HepG2 (cell line): ENCODE measurements at regions not wholly inside any gene's neighbourhood (a gene's known extent, or its start where the extent isn't known, plus 50 kb on each side); places are given as distances from the start of the nearest gene placed in this dataset.

Experiments used
- ATAC-seq: fragments of 200-7000 bp; cut with Tn5 transposase; 3 replicates; pipeline ENCODE4 v1.9.1; 2020; ENCODE audit warnings: mild to moderate bottlenecking, moderate library complexity
- BruUV-seq: library from RNA; stranded (reverse); fragments of 400-500 nt; replicated peaks from 2 replicates; lab custom pipeline; 2021; lab: Mats Ljungman, UMichigan
- CTCF ChIA-PET: fragments of 300-600 bp; formaldehyde crosslinking; extraction: SDS; loops from one replicate; lab custom pipeline; 2021; ENCODE audit warnings: low total read pairs, inconsistent platforms, low intra/inter-chr PET ratio; lab: Yijun Ruan, JAX
- POLR2A ChIA-PET: fragments of 350-600 bp; sonication (Branson Sonifier 250); formaldehyde crosslinking; loops from one replicate; lab custom pipeline; 2020; ENCODE audit warnings: antibody characterized with exemption, inconsistent platforms; lab: Yijun Ruan, JAX
- DNase-seq: peaks from one replicate; pipeline ENCODE4 v3.0.0-alpha.2; 2015; ENCODE audit warnings: low spot score
- FAIRE-seq: peaks from 3 replicates; lab custom pipeline; 2011; peaks lifted over from hg19 to GRCh38; lab: Jason Lieb, UNC
- H2AFZ ChIP-seq: one replicate; pipeline ENCODE4 v1.6.1; 2011; ENCODE audit warnings: low read length, inconsistent platforms
- H3K27ac ChIP-seq: fragments of 300-600 bp; 3 replicates; pipeline ENCODE4 v1.8.0; 2011; ENCODE audit warnings: mixed run types, mild to moderate bottlenecking, mixed read lengths, low read length, inconsistent platforms; ENCODE audit not compliant: insufficient read depth; ENCODE audit errors: extremely low read length
- H3K27me3 ChIP-seq, 2 experiments: fragments of 200-600 bp in 1 of 2; 2 replicates in 1 of 2; 3 replicates in 1 of 2; pipeline versions ENCODE4 v1.6.0 to v1.8.0; 2011; ENCODE audit warnings: low read length in 2 of 2, mild to moderate bottlenecking in 2 of 2, moderate library complexity in 2 of 2, inconsistent platforms in 1 of 2; ENCODE audit not compliant: insufficient read depth in 2 of 2, control insufficient read depth in 1 of 2
- H3K36me3 ChIP-seq, 2 experiments: fragments of 200-600 bp in 1 of 2; replicated peaks in 1 of 2; 2 replicates in 1 of 2; 3 replicates in 1 of 2; pipeline versions ENCODE4 v1.5.1 to v1.8.0; 2011; ENCODE audit warnings: low read length in 2 of 2, inconsistent platforms in 1 of 2; ENCODE audit not compliant: insufficient read depth in 2 of 2, control insufficient read depth in 1 of 2
- H3K4me1 ChIP-seq: 2 replicates; pipeline ENCODE4 v1.5.1; 2012; ENCODE audit warnings: low read length, inconsistent platforms; ENCODE audit not compliant: insufficient read depth
- H3K4me2 ChIP-seq: 2 replicates; pipeline ENCODE4 v1.6.0; 2011; ENCODE audit warnings: low read depth, low read length, inconsistent platforms
- H3K4me3 ChIP-seq, 3 experiments: fragments of 200-600 bp in 1 of 3; sonication (generic), shearing (Covaris generic) in 1 of 3; replicated peaks in 1 of 3; 2 replicates each; pipeline ENCODE4 v1.5.1; 2011 to 2016; ENCODE audit warnings: low read length in 3 of 3, inconsistent platforms in 2 of 3, low read depth in 2 of 3, mild to moderate bottlenecking in 2 of 3, control low read depth in 1 of 3, mixed read lengths in 1 of 3; ENCODE audit not compliant: insufficient read depth in 1 of 3
- H3K79me2 ChIP-seq: one replicate; pipeline ENCODE4 v1.6.1; 2011; ENCODE audit warnings: low read length, inconsistent platforms; ENCODE audit not compliant: insufficient read depth
- H3K9ac ChIP-seq: 2 replicates; pipeline ENCODE4 v1.6.0; 2011; ENCODE audit warnings: mild to moderate bottlenecking, low read depth, low read length, inconsistent platforms; ENCODE audit not compliant: insufficient read depth
- H3K9me3 ChIP-seq: 2 replicates; pipeline ENCODE4 v1.5.1; 2012; ENCODE audit warnings: mild to moderate bottlenecking, low read length
- H4K20me1 ChIP-seq: 2 replicates; pipeline ENCODE4 v1.6.0; 2011; ENCODE audit warnings: inconsistent platforms, mild to moderate bottlenecking, low read length, moderate library complexity; ENCODE audit not compliant: insufficient read depth
- AKNA ChIP-seq: sonication (generic); formaldehyde crosslinking; IDR thresholded peaks from 2 replicates; pipeline ENCODE4 v1.4.0; 2020; ENCODE audit warnings: missing genetic modification reagents, borderline replicate concordance
- ELF1 ChIP-seq: sonication (generic); formaldehyde crosslinking; IDR thresholded peaks from 2 replicates; pipeline ENCODE4 v1.4.0; 2020; ENCODE audit warnings: missing genetic modification reagents
- KDM1A ChIP-seq: IDR thresholded peaks from 2 replicates; pipeline ENCODE4 v1.6.1; 2016; ENCODE audit warnings: missing compliant biosample characterization
- KDM5A ChIP-seq: fragments of 200-600 bp; sonication (generic); IDR thresholded peaks from 2 replicates; pipeline ENCODE4 v1.7.0; 2018; ENCODE audit warnings: antibody characterized with exemption, mild to moderate bottlenecking, low read length, borderline replicate concordance
- MAZ ChIP-seq, 2 experiments: sonication (generic) in 1 of 2; formaldehyde crosslinking in 1 of 2; IDR thresholded peaks; 2 replicates each; pipeline versions ENCODE4 v1.5.0 to v1.6.1; 2012 to 2020; ENCODE audit warnings: low read depth in 2 of 2, mild to moderate bottlenecking in 2 of 2, borderline replicate concordance in 1 of 2, improper control_type of control experiment in 1 of 2, low read length in 1 of 2, missing genetic modification reagents in 1 of 2, moderate library complexity in 1 of 2
- MEIS1 ChIP-seq: sonication (generic); formaldehyde crosslinking; IDR thresholded peaks from 2 replicates; pipeline ENCODE4 v1.9.0; 2021; ENCODE audit warnings: mild to moderate bottlenecking, missing genetic modification reagents, moderate library complexity, borderline replicate concordance
- PHF8 ChIP-seq: sonication (generic); formaldehyde crosslinking; IDR thresholded peaks from 2 replicates; pipeline ENCODE4 v1.5.0; 2020; ENCODE audit warnings: missing genetic modification reagents
- RARG ChIP-seq: sonication (generic); formaldehyde crosslinking; IDR thresholded peaks from 2 replicates; pipeline ENCODE4 v1.4.0; 2020; ENCODE audit warnings: low read depth, mild to moderate bottlenecking, missing genetic modification reagents
- SCMH1 ChIP-seq: sonication (generic); formaldehyde crosslinking; IDR thresholded peaks from 2 replicates; pipeline ENCODE4 v1.9.0; 2021; ENCODE audit warnings: missing genetic modification reagents, mild to moderate bottlenecking, borderline replicate concordance
- SMC3 ChIP-seq: IDR thresholded peaks from 2 replicates; pipeline ENCODE4 v1.6.1; 2011; ENCODE audit warnings: low read length, improper control_type of control experiment
- SMYD3 ChIP-seq: sonication (generic); formaldehyde crosslinking; IDR thresholded peaks from 2 replicates; pipeline ENCODE4 v1.8.1; 2023; ENCODE audit warnings: mild to moderate bottlenecking, missing genetic modification reagents
- SYNCRIP ChIP-seq: fragments of 200-400 bp; formaldehyde crosslinking; IDR thresholded peaks from 2 replicates; pipeline ENCODE4 v1.6.1; 2018; ENCODE audit warnings: mild to moderate bottlenecking, low read depth, low read length; ENCODE audit not compliant: insufficient read depth
- TBP ChIP-seq: sonication (generic); formaldehyde crosslinking; IDR thresholded peaks from 2 replicates; pipeline ENCODE4 v1.5.0; 2020; ENCODE audit warnings: missing genetic modification reagents
- ZBTB21 ChIP-seq: sonication (generic); formaldehyde crosslinking; IDR thresholded peaks from 2 replicates; pipeline ENCODE4 v1.4.0; 2020; ENCODE audit warnings: missing genetic modification reagents
- ZBTB44 ChIP-seq: sonication (generic); formaldehyde crosslinking; IDR thresholded peaks from 2 replicates; pipeline ENCODE4 v1.4.0; 2020; ENCODE audit warnings: missing genetic modification reagents
- ZNF460 ChIP-seq: sonication (generic); formaldehyde crosslinking; IDR thresholded peaks from 2 replicates; pipeline ENCODE4 v1.5.1; 2020; ENCODE audit warnings: missing genetic modification reagents, mild to moderate bottlenecking, borderline replicate concordance
- ZNF496 ChIP-seq: sonication (generic); formaldehyde crosslinking; IDR thresholded peaks from 2 replicates; pipeline ENCODE4 v1.8.1; 2023; ENCODE audit warnings: mild to moderate bottlenecking, moderate library complexity, missing genetic modification reagents; ENCODE audit not compliant: insufficient replicate concordance
- ZNF713 ChIP-seq: sonication (generic); formaldehyde crosslinking; IDR thresholded peaks from 2 replicates; pipeline ENCODE4 v1.4.0; 2020; ENCODE audit warnings: mild to moderate bottlenecking, missing genetic modification reagents
- ZNF772 ChIP-seq: sonication (generic); formaldehyde crosslinking; IDR thresholded peaks from 2 replicates; pipeline ENCODE4 v1.5.0; 2020; ENCODE audit warnings: mild to moderate bottlenecking, missing genetic modification reagents
- WGBS: methylation state at CpG from one replicate; pipeline ENCODE4 v1.1.6; 2017; ENCODE audit warnings: low lambda C conversion rate; 5-methylcytosine and 5-hydroxymethylcytosine counted together
- in situ Hi-C: cut with HindIII; loops from 2 replicates; pipeline ENCODE4 v1.10.0; 2017; ENCODE audit warnings: low pct_unique_long_range_greater_than_20kb; ENCODE audit not compliant: extremely low pct_ligation_motif_present
- intact Hi-C: fragments of 100-400 bp; cut with micrococcal nuclease; formaldehyde crosslinking; loops from one replicate; pipeline ENCODE4 v1.10.0; 2022; ENCODE audit not compliant: unreplicated experiment

GRCh38 chr3:69646287-69647067 lies 92.8 kb upstream of the MITF start:
- no peak for TF ChIP-seq ZBTB44 (CRISPR knock-in tag)
- TF ChIP-seq TBP (CRISPR knock-in tag), result no peak
- TF ChIP-seq MEIS1 (CRISPR knock-in tag), result no peak
- no peak for TF ChIP-seq ZBTB21 (CRISPR knock-in tag)
- no peak for TF ChIP-seq MAZ (IDR thresholded peaks at IDR 0.05; ENCODE audit: borderline replicate concordance, low read depth, low read length)
- TF ChIP-seq MAZ (CRISPR knock-in tag; IDR thresholded peaks at IDR 0.05; ENCODE audit: low read depth), result no peak
- no peak for TF ChIP-seq SYNCRIP
- TF ChIP-seq ZNF496 (CRISPR knock-in tag), result no peak
- TF ChIP-seq ZNF460 (CRISPR knock-in tag), result no peak
- TF ChIP-seq ZNF772 (CRISPR knock-in tag), result no peak
- TF ChIP-seq ZNF713 (CRISPR knock-in tag), result no peak
- no peak for TF ChIP-seq AKNA (CRISPR knock-in tag)
- TF ChIP-seq RARG (CRISPR knock-in tag), result no peak
- TF ChIP-seq SMC3, result no peak
- TF ChIP-seq ELF1 (CRISPR knock-in tag), result no peak
- TF ChIP-seq SMYD3, result no peak
- TF ChIP-seq PHF8 (CRISPR knock-in tag), result no peak
- no peak for TF ChIP-seq KDM1A (CRISPR knock-in tag)
- no peak for TF ChIP-seq SCMH1
- no peak for TF ChIP-seq KDM5A
- TF ChIP-seq, all 625 proteins: peak for 0
- 9% methylated on average over 9 of the region's 14 CpGs for WGBS
- ChIA-PET POLR2A (no interaction called here), CTCF (no interaction called here)
- FAIRE-seq (no peak), ATAC-seq (no peak), DNase-seq (no peak)
- H3K9ac ChIP-seq, result no peak overlapping the region
- no peak overlapping the region for H2AFZ ChIP-seq
- H3K4me1 ChIP-seq, result no peaks in the 10 kb centered on the region
- no peaks in the 10 kb centered on the region for H4K20me1 ChIP-seq
- no peaks in the 10 kb centered on the region for H3K79me2 ChIP-seq
- BruUV-seq, result no TSS peak
- intact Hi-C loops, result no loop called here
- H3K27me3 ChIP-seq, result no peaks in the 10 kb centered on the region; a peak in 1 of 5 replicates
- no peaks in the 10 kb centered on the region for H3K9me3 ChIP-seq
- in situ Hi-C loops, result no loop called here
- H3K36me3 ChIP-seq, result no peaks in the 10 kb centered on the region
- H3K4me2 ChIP-seq, result no peak overlapping the region
- H3K4me3 ChIP-seq, result no peak overlapping the region
- H3K27ac ChIP-seq, result no peak overlapping the region
